ENCODE measurements at regions not wholly inside any gene's neighbourhood (a gene's known extent, or its start where the extent isn't known, plus 50 kb on each side); places are given as distances from the start of the nearest gene placed in this dataset.

- 94 to 95% methylated on average over 4 of the region's 4 CpGs for WGBS, 2 donors
- TF ChIP-seq POLR2A (IDR thresholded peaks at IDR 0.05) (no peak), CTCF (IDR thresholded peaks at IDR 0.05) (no peak)
- intact Hi-C loops (cut with DNase I; ENCODE audit: low total_unique reads): no loop called here
- DNase-seq (ENCODE audit: low spot score in 2 of 2): peak in 1 of 2 donors; percentile 60
- no peak overlapping the region for H3K4me3 ChIP-seq (ENCODE audit: low read depth, poor library complexity, severe bottlenecking)
Observed at GRCh38 chr10:113441686-113442270, 111.1 kb upstream of the HABP2 start.

GRCh38 chr10:113442336-113442735, 110.5 kb upstream of the HABP2 start:
- H3K4me3 ChIP-seq (ENCODE audit: low read depth, poor library complexity, severe bottlenecking): no peak overlapping the region
- DNase-seq (ENCODE audit: low spot score in 2 of 2): peak in 1 of 2 donors; percentile 50
- intact Hi-C loops (cut with DNase I; ENCODE audit: low total_unique reads): no loop called here
- WGBS, 2 donors: 58 to 65% methylated on average over 2 of the region's 2 CpGs
- TF ChIP-seq POLR2A (IDR thresholded peaks at IDR 0.05) (no peak), CTCF (IDR thresholded peaks at IDR 0.05) (no peak)

- no peak for TF ChIP-seq POLR2A (IDR thresholded peaks at IDR 0.05)
- TF ChIP-seq CTCF (IDR thresholded peaks at IDR 0.05): no peak
- peak in 1 of 2 donors; percentile 28 for DNase-seq (ENCODE audit: low spot score in 2 of 2)
- 69 to 70% methylated on average over 3 of the region's 3 CpGs for WGBS, 2 donors
- no peak overlapping the region for H3K4me3 ChIP-seq (ENCODE audit: low read depth, poor library complexity, severe bottlenecking)
- intact Hi-C loops (cut with DNase I; ENCODE audit: low total_unique reads): no loop called here
Observed at GRCh38 chr10:113443141-113443925, 109.5 kb upstream of the HABP2 start.

GRCh38 chr10:113444766-113445365, 108.0 kb upstream of the HABP2 start:
- intact Hi-C loops (cut with DNase I; ENCODE audit: low total_unique reads): no loop called here
- no peak overlapping the region for H3K4me3 ChIP-seq (ENCODE audit: low read depth, poor library complexity, severe bottlenecking)
- TF ChIP-seq POLR2A (IDR thresholded peaks at IDR 0.05) (no peak), CTCF (IDR thresholded peaks at IDR 0.05) (no peak)
- peak in 1 of 2 donors; percentile 34 for DNase-seq (ENCODE audit: low spot score in 2 of 2)
- WGBS, 2 donors: 84 to 85% methylated on average over 3 of the region's 3 CpGs

GRCh38 chr10:113445736-113446135, 107.1 kb upstream of the HABP2 start:
- DNase-seq (ENCODE audit: low spot score in 2 of 2): peak in 1 of 2 donors; percentile 39
- 72 to 74% methylated on average over 5 of the region's 5 CpGs for WGBS, 2 donors
- intact Hi-C loops (cut with DNase I; ENCODE audit: low total_unique reads): no loop called here
- no peak for TF ChIP-seq POLR2A (IDR thresholded peaks at IDR 0.05)
- TF ChIP-seq CTCF (IDR thresholded peaks at IDR 0.05): no peak
- no peak overlapping the region for H3K4me3 ChIP-seq (ENCODE audit: low read depth, poor library complexity, severe bottlenecking)

All from lower leg skin (tissue), 4 donors.